ENCODE measurements at regions not wholly inside any gene's neighbourhood (a gene's known extent, or its start where the extent isn't known, plus 50 kb on each side); places are given as distances from the start of the nearest gene placed in this dataset.

- no peak for TF ChIP-seq TAF1 (IDR thresholded peaks at IDR 0.05; ENCODE audit: borderline replicate concordance, low read depth, low read length)
- no peak for TF ChIP-seq POLR2A (IDR thresholded peaks at IDR 0.05; ENCODE audit: low read depth, low read length)
- no peak for TF ChIP-seq POLR2AphosphoS5 (IDR thresholded peaks at IDR 0.05; ENCODE audit: low read depth, low read length)
Measured at GRCh38 chr10:117747636-117748035, 205.1 kb downstream of the EMX2 start.
